Neural progenitor cell (in vitro differentiated cells): ENCODE measurements at regions not wholly inside any gene's neighbourhood (a gene's known extent, or its start where the extent isn't known, plus 50 kb on each side); places are given as distances from the start of the nearest gene placed in this dataset.

ENCODE experiments used
- CTCF ChIP-seq: fragments of 200-600 bp; sonication (generic); IDR thresholded peaks from 2 replicates; pipeline ENCODE4 v1.5.1; 2017; ENCODE audit warnings: antibody characterized with exemption, mild to moderate bottlenecking
- EZH2 ChIP-seq: fragments of 200-600 bp; sonication (generic); IDR thresholded peaks from 2 replicates; pipeline ENCODE4 v1.6.1; 2017; ENCODE audit warnings: antibody characterized with exemption, mild to moderate bottlenecking, moderate library complexity
- EZH2phosphoT487 ChIP-seq: fragments of 200-600 bp; sonication (generic); IDR thresholded peaks from 2 replicates; pipeline ENCODE4 v1.6.1; 2017; ENCODE audit warnings: antibody characterized with exemption

- TF ChIP-seq CTCF, result no peak
- TF ChIP-seq EZH2, result no peak
- no peak for TF ChIP-seq EZH2phosphoT487
Measured at GRCh38 chr18:53677480-53677879, 547.0 kb downstream of the MBD2 start.
